GM23338 (cell line): ENCODE measurements at regions not wholly inside any gene's neighbourhood (a gene's known extent, or its start where the extent isn't known, plus 50 kb on each side); places are given as distances from the start of the nearest gene placed in this dataset.

Source experiments
- CTCF ChIP-seq, 2 experiments: fragments of 200-600 bp in 1 of 2; sonication (generic) in 1 of 2; conservative IDR thresholded peaks; 2 replicates each; pipeline versions ENCODE4 v1.5.1 to v1.6.1; 2016 to 2017; ENCODE audit warnings: antibody characterized with exemption in 2 of 2, low read depth in 2 of 2, mild to moderate bottlenecking in 2 of 2, moderate library complexity in 1 of 2
- EZH2 ChIP-seq: fragments of 200-600 bp; sonication (generic); IDR thresholded peaks from one replicate; pipeline ENCODE4 v1.8.0; 2017; ENCODE audit warnings: antibody characterized with exemption, mild to moderate bottlenecking, low read depth; ENCODE audit not compliant: unreplicated experiment

- TF ChIP-seq CTCF (conservative IDR thresholded peaks at IDR 0.05; ENCODE audit: low read depth in 2 of 2) (no peak), EZH2 (no peak)
Observed at GRCh38 chr5:35477321-35477720, 140.3 kb upstream of the SPEF2 start.
